Neural progenitor cell (in vitro differentiated cells): ENCODE measurements at regions not wholly inside any gene's neighbourhood (a gene's known extent, or its start where the extent isn't known, plus 50 kb on each side); places are given as distances from the start of the nearest gene placed in this dataset.

Source experiments
- DNase-seq: peaks from one replicate; pipeline ENCODE4 v3.0.0-alpha.2; 2016; ENCODE audit warnings: low spot score
- H2AFZ ChIP-seq: fragments of 200-600 bp; sonication (generic); replicated peaks from 2 replicates; pipeline ENCODE4 v1.6.1; 2016; ENCODE audit warnings: antibody characterized with exemption
- H3F3A ChIP-seq: fragments of 200-600 bp; sonication (generic); 2 replicates; pipeline ENCODE4 v1.6.1; 2016; ENCODE audit warnings: antibody characterized with exemption, low read depth
- H3K27ac ChIP-seq: fragments of 200-600 bp; sonication (generic); 2 replicates; pipeline ENCODE4 v1.5.1; 2016; ENCODE audit warnings: mild to moderate bottlenecking
- H3K27me3 ChIP-seq: fragments of 200-600 bp; sonication (generic); 2 replicates; pipeline ENCODE4 v1.6.1; 2016; ENCODE audit warnings: mild to moderate bottlenecking, moderate library complexity
- H3K36me3 ChIP-seq: fragments of 200-600 bp; sonication (generic); 2 replicates; pipeline ENCODE4 v1.5.1; 2016
- H3K4me1 ChIP-seq: fragments of 200-600 bp; sonication (generic); 2 replicates; pipeline ENCODE4 v1.6.1; 2016; ENCODE audit warnings: mixed run types
- H3K4me2 ChIP-seq: fragments of 200-600 bp; sonication (generic); 2 replicates; pipeline ENCODE4 v1.6.1; 2016
- H3K4me3 ChIP-seq: fragments of 200-600 bp; sonication (generic); 2 replicates; pipeline ENCODE4 v1.5.1; 2016
- H3K79me2 ChIP-seq: fragments of 200-600 bp; sonication (generic); 2 replicates; pipeline ENCODE4 v1.6.1; 2016; ENCODE audit warnings: low read depth
- H3K9ac ChIP-seq: fragments of 200-600 bp; sonication (generic); 2 replicates; pipeline ENCODE4 v1.6.1; 2016
- H3K9me3 ChIP-seq: fragments of 200-600 bp; sonication (generic); 2 replicates; pipeline ENCODE4 v1.5.1; 2016; ENCODE audit warnings: low read depth
- H4K20me1 ChIP-seq: fragments of 200-600 bp; sonication (generic); 2 replicates; pipeline ENCODE4 v1.6.1; 2016; ENCODE audit warnings: low read depth
- H3K27ac Mint-ChIP-seq: 3 replicates; pipeline ENCODE4 v1.8.0; 2021; ENCODE audit warnings: mixed read lengths
- H3K27me3 Mint-ChIP-seq: 2 replicates; pipeline ENCODE4 v1.8.0; 2022; ENCODE audit warnings: low read depth, mild to moderate bottlenecking, inconsistent platforms, moderate library complexity, mixed read lengths; ENCODE audit not compliant: insufficient read depth
- H3K36me3 Mint-ChIP-seq: 3 replicates; pipeline ENCODE4 v1.8.0; 2021; ENCODE audit warnings: mixed read lengths
- H3K4me1 Mint-ChIP-seq: 3 replicates; pipeline ENCODE4 v1.8.0; 2021; ENCODE audit warnings: mixed read lengths
- H3K4me3 Mint-ChIP-seq: 3 replicates; pipeline ENCODE4 v1.8.0; 2021; ENCODE audit warnings: mild to moderate bottlenecking, moderate library complexity, mixed read lengths
- H3K9me3 Mint-ChIP-seq: 3 replicates; pipeline ENCODE4 v1.8.0; 2020; ENCODE audit warnings: mixed read lengths
- EZH2 ChIP-seq: fragments of 200-600 bp; sonication (generic); IDR thresholded peaks from 2 replicates; pipeline ENCODE4 v1.6.1; 2017; ENCODE audit warnings: antibody characterized with exemption, mild to moderate bottlenecking, moderate library complexity
- EZH2phosphoT487 ChIP-seq: fragments of 200-600 bp; sonication (generic); IDR thresholded peaks from 2 replicates; pipeline ENCODE4 v1.6.1; 2017; ENCODE audit warnings: antibody characterized with exemption
- TF ChIP-seq, protein P1 (sequence below): fragments of 200-600 bp; sonication (generic); IDR thresholded peaks from 2 replicates; pipeline ENCODE4 v1.5.1; 2017; ENCODE audit warnings: antibody characterized with exemption, mild to moderate bottlenecking

DNA sequence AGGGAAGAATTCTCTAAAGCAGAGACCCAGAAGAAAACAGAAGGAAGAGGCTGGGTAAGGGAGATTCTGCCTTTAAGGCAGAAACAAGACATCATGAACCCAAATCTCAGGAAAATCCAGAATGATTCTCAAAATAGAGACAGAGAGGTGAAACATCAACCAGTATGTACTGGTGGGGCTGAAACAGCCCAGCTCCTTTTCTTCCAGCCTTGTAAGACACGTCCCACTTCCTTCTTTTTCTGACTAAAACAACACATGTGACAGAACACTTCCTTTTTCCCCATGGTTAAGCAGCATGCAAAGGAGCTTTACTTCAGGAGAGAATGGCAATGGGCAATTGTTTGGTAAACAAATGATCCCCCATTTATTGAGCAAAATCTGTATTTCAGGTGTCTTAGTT is 230.8 kb upstream of the NR4A3 start:
- H3K4me3 Mint-ChIP-seq, result no peak overlapping the region
- TF ChIP-seq, protein P1, sequence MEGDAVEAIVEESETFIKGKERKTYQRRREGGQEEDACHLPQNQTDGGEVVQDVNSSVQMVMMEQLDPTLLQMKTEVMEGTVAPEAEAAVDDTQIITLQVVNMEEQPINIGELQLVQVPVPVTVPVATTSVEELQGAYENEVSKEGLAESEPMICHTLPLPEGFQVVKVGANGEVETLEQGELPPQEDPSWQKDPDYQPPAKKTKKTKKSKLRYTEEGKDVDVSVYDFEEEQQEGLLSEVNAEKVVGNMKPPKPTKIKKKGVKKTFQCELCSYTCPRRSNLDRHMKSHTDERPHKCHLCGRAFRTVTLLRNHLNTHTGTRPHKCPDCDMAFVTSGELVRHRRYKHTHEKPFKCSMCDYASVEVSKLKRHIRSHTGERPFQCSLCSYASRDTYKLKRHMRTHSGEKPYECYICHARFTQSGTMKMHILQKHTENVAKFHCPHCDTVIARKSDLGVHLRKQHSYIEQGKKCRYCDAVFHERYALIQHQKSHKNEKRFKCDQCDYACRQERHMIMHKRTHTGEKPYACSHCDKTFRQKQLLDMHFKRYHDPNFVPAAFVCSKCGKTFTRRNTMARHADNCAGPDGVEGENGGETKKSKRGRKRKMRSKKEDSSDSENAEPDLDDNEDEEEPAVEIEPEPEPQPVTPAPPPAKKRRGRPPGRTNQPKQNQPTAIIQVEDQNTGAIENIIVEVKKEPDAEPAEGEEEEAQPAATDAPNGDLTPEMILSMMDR, result no peak
- no peak for TF ChIP-seq EZH2phosphoT487
- no peak for TF ChIP-seq EZH2
- Histone ChIP-seq H3K9ac (no peak overlapping the region), H3K4me2 (no peak overlapping the region), H3K4me1 (no peaks in the 10 kb centered on the region), H3F3A (no peaks in the 10 kb centered on the region), H3K4me3 (no peak overlapping the region), H3K27ac (no peak overlapping the region), H3K79me2 (no peaks in the 10 kb centered on the region), H3K27me3 (no peaks in the 10 kb centered on the region), H4K20me1 (no peaks in the 10 kb centered on the region), H3K36me3 (no peaks in the 10 kb centered on the region), H3K9me3 (no peaks in the 10 kb centered on the region), H2AFZ (peak overlapping the region; percentile 81)
- H3K4me1 Mint-ChIP-seq, result no peaks in the 10 kb centered on the region
- H3K27ac Mint-ChIP-seq, result no peak overlapping the region
- no peak for DNase-seq
- H3K9me3 Mint-ChIP-seq, result no peaks in the 10 kb centered on the region
- H3K36me3 Mint-ChIP-seq, result no peaks in the 10 kb centered on the region
- no peaks in the 10 kb centered on the region for H3K27me3 Mint-ChIP-seq

DNA sequence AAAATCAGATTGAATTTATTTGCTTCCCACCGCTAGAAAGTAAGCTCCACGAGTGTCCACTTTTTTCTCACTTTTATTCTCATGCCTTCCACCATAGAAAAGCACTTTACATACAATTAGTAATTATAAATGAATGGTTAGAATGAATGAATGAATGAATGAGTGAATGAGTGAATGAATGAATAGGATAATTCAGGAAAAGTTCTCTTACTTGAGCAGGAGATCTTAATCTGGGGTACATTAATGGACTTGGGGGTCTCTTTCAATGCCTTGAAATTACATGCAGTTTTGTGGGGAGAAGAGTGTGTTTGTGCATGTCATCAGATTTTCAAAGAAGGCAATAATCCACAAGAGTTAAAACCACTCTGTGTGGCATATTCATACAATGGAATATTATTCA is 229.9 kb upstream of the NR4A3 start:
- no peaks in the 10 kb centered on the region for H3K27me3 Mint-ChIP-seq
- no peaks in the 10 kb centered on the region for H3K4me1 ChIP-seq
- H3K4me3 Mint-ChIP-seq, result no peak overlapping the region
- H3K27ac ChIP-seq, result no peak overlapping the region
- no peaks in the 10 kb centered on the region for H3K36me3 Mint-ChIP-seq
- H3K27ac Mint-ChIP-seq, result no peak overlapping the region
- no peak overlapping the region for H2AFZ ChIP-seq
- no peaks in the 10 kb centered on the region for H3F3A ChIP-seq
- TF ChIP-seq, protein P1, result no peak
- TF ChIP-seq EZH2phosphoT487 (no peak), EZH2 (no peak)
- no peaks in the 10 kb centered on the region for H3K36me3 ChIP-seq
- no peaks in the 10 kb centered on the region for H3K79me2 ChIP-seq
- no peak overlapping the region for H3K9ac ChIP-seq
- H3K9me3 ChIP-seq, result no peaks in the 10 kb centered on the region
- H3K4me2 ChIP-seq, result no peak overlapping the region
- no peaks in the 10 kb centered on the region for H3K9me3 Mint-ChIP-seq
- no peaks in the 10 kb centered on the region for H3K27me3 ChIP-seq
- no peaks in the 10 kb centered on the region for H3K4me1 Mint-ChIP-seq
- no peaks in the 10 kb centered on the region for H4K20me1 ChIP-seq
- DNase-seq, result no peak
- no peak overlapping the region for H3K4me3 ChIP-seq

DNA sequence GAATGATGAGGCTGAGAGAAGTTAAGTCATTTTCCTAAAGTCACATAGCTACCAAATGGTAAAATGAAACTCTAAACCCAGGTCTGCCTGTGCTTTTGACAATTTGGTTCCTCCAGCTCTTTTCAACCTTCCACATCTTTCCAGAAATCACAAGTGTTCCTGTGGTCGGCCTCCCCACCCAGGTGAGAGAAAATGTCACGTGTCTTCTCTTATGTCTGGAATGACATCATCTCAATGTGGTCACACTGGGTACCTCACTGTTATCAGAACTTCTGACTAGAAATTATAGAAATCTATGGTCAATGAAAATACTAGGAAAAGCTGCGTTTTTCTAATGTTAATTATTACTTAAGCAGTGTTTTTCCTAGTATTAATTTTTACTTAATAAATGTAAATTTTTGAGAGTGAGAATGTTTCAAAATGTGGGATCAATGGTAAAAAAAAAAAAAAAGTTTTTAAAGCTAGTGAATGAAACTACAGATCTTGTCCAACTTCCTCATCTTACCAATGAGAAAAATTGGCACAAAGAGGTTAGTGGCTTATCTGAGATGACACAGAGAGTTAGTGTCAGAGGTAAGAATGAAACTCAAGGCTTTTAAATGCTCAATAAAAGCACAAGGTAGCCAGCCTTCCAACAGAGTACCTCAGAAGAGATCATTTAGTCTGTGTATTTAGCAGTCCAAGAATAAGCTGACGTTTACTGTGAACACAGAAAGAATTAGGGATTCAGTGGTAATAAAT is 228.7 kb upstream of the NR4A3 start:
- Histone ChIP-seq H3K9me3 (no peaks in the 10 kb centered on the region), H3K4me1 (no peaks in the 10 kb centered on the region), H3K27ac (no peak overlapping the region), H4K20me1 (no peaks in the 10 kb centered on the region), H3K4me3 (no peak overlapping the region), H2AFZ (no peak overlapping the region), H3K9ac (no peak overlapping the region), H3K79me2 (no peaks in the 10 kb centered on the region), H3F3A (no peaks in the 10 kb centered on the region), H3K27me3 (no peaks in the 10 kb centered on the region), H3K4me2 (no peak overlapping the region), H3K36me3 (no peaks in the 10 kb centered on the region)
- no peaks in the 10 kb centered on the region for H3K4me1 Mint-ChIP-seq
- no peaks in the 10 kb centered on the region for H3K36me3 Mint-ChIP-seq
- H3K27ac Mint-ChIP-seq, result no peak overlapping the region
- no peaks in the 10 kb centered on the region for H3K27me3 Mint-ChIP-seq
- H3K9me3 Mint-ChIP-seq, result no peaks in the 10 kb centered on the region
- TF ChIP-seq EZH2phosphoT487 (no peak), EZH2 (no peak)
- TF ChIP-seq, protein P1, result no peak
- no peak overlapping the region for H3K4me3 Mint-ChIP-seq
- no peak for DNase-seq
